Loucy (cell line): ENCODE measurements at regions not wholly inside any gene's neighbourhood (a gene's known extent, or its start where the extent isn't known, plus 50 kb on each side); places are given as distances from the start of the nearest gene placed in this dataset.

Source experiments
- EZH2phosphoT487 ChIP-seq: fragments of 200-600 bp; IDR thresholded peaks from 2 replicates; pipeline ENCODE4 v1.6.1; 2018; ENCODE audit warnings: antibody characterized with exemption, mild to moderate bottlenecking, moderate library complexity, borderline replicate concordance
- TF ChIP-seq, protein P1 (sequence below): fragments of 200-600 bp; sonication (generic); conservative IDR thresholded peaks from 2 replicates; pipeline ENCODE4 v1.5.1; 2014; ENCODE audit warnings: mild to moderate bottlenecking, antibody characterized with exemption, low read length

DNA sequence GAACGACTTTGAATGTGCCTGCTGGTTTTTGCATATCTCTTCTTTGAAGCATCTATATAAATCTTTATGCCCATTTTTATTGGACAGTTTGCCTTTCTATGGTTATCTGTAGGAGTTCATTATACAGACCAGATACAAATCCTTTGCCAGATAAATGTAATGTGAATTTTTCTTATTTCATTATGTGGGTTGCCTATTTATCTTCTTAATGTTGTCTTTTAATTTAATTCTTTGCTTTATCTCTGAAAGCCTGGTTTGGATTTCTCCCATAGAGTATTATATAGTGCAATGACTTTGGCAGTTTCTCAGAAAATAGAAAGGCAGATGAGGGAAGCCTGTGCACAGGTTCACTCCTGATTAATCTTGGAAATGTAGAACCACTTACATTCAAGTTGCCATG is 1025.1 kb downstream of the GRM8 start:
- TF ChIP-seq, protein P1, sequence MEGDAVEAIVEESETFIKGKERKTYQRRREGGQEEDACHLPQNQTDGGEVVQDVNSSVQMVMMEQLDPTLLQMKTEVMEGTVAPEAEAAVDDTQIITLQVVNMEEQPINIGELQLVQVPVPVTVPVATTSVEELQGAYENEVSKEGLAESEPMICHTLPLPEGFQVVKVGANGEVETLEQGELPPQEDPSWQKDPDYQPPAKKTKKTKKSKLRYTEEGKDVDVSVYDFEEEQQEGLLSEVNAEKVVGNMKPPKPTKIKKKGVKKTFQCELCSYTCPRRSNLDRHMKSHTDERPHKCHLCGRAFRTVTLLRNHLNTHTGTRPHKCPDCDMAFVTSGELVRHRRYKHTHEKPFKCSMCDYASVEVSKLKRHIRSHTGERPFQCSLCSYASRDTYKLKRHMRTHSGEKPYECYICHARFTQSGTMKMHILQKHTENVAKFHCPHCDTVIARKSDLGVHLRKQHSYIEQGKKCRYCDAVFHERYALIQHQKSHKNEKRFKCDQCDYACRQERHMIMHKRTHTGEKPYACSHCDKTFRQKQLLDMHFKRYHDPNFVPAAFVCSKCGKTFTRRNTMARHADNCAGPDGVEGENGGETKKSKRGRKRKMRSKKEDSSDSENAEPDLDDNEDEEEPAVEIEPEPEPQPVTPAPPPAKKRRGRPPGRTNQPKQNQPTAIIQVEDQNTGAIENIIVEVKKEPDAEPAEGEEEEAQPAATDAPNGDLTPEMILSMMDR: no peak
- no peak for TF ChIP-seq EZH2phosphoT487
